HepG2 (cell line): ENCODE measurements at regions not wholly inside any gene's neighbourhood (a gene's known extent, or its start where the extent isn't known, plus 50 kb on each side); places are given as distances from the start of the nearest gene placed in this dataset.

Experiments used
- ATAC-seq: fragments of 200-7000 bp; cut with Tn5 transposase; 3 replicates; pipeline ENCODE4 v1.9.1; 2020; ENCODE audit warnings: mild to moderate bottlenecking, moderate library complexity
- BruUV-seq: library from RNA; stranded (reverse); fragments of 400-500 nt; replicated peaks from 2 replicates; lab custom pipeline; 2021; lab: Mats Ljungman, UMichigan
- CTCF ChIA-PET: fragments of 300-600 bp; formaldehyde crosslinking; extraction: SDS; loops from one replicate; lab custom pipeline; 2021; ENCODE audit warnings: low total read pairs, inconsistent platforms, low intra/inter-chr PET ratio; lab: Yijun Ruan, JAX
- POLR2A ChIA-PET: fragments of 350-600 bp; sonication (Branson Sonifier 250); formaldehyde crosslinking; loops from one replicate; lab custom pipeline; 2020; ENCODE audit warnings: antibody characterized with exemption, inconsistent platforms; lab: Yijun Ruan, JAX
- DNase-seq: peaks from one replicate; pipeline ENCODE4 v3.0.0-alpha.2; 2015; ENCODE audit warnings: low spot score
- FAIRE-seq: peaks from 3 replicates; lab custom pipeline; 2011; peaks lifted over from hg19 to GRCh38; lab: Jason Lieb, UNC
- H2AFZ ChIP-seq: one replicate; pipeline ENCODE4 v1.6.1; 2011; ENCODE audit warnings: low read length, inconsistent platforms
- H3K27ac ChIP-seq: fragments of 300-600 bp; 3 replicates; pipeline ENCODE4 v1.8.0; 2011; ENCODE audit warnings: mixed run types, mild to moderate bottlenecking, mixed read lengths, low read length, inconsistent platforms; ENCODE audit not compliant: insufficient read depth; ENCODE audit errors: extremely low read length
- H3K27me3 ChIP-seq, 2 experiments: fragments of 200-600 bp in 1 of 2; 2 replicates in 1 of 2; 3 replicates in 1 of 2; pipeline versions ENCODE4 v1.6.0 to v1.8.0; 2011; ENCODE audit warnings: low read length in 2 of 2, mild to moderate bottlenecking in 2 of 2, moderate library complexity in 2 of 2, inconsistent platforms in 1 of 2; ENCODE audit not compliant: insufficient read depth in 2 of 2, control insufficient read depth in 1 of 2
- H3K36me3 ChIP-seq, 2 experiments: fragments of 200-600 bp in 1 of 2; replicated peaks in 1 of 2; 2 replicates in 1 of 2; 3 replicates in 1 of 2; pipeline versions ENCODE4 v1.5.1 to v1.8.0; 2011; ENCODE audit warnings: low read length in 2 of 2, inconsistent platforms in 1 of 2; ENCODE audit not compliant: insufficient read depth in 2 of 2, control insufficient read depth in 1 of 2
- H3K4me1 ChIP-seq: 2 replicates; pipeline ENCODE4 v1.5.1; 2012; ENCODE audit warnings: low read length, inconsistent platforms; ENCODE audit not compliant: insufficient read depth
- H3K4me2 ChIP-seq: 2 replicates; pipeline ENCODE4 v1.6.0; 2011; ENCODE audit warnings: low read depth, low read length, inconsistent platforms
- H3K4me3 ChIP-seq, 3 experiments: fragments of 200-600 bp in 1 of 3; sonication (generic), shearing (Covaris generic) in 1 of 3; replicated peaks in 1 of 3; 2 replicates each; pipeline ENCODE4 v1.5.1; 2011 to 2016; ENCODE audit warnings: low read length in 3 of 3, inconsistent platforms in 2 of 3, low read depth in 2 of 3, mild to moderate bottlenecking in 2 of 3, control low read depth in 1 of 3, mixed read lengths in 1 of 3; ENCODE audit not compliant: insufficient read depth in 1 of 3
- H3K79me2 ChIP-seq: one replicate; pipeline ENCODE4 v1.6.1; 2011; ENCODE audit warnings: low read length, inconsistent platforms; ENCODE audit not compliant: insufficient read depth
- H3K9ac ChIP-seq: 2 replicates; pipeline ENCODE4 v1.6.0; 2011; ENCODE audit warnings: mild to moderate bottlenecking, low read depth, low read length, inconsistent platforms; ENCODE audit not compliant: insufficient read depth
- H3K9me3 ChIP-seq: 2 replicates; pipeline ENCODE4 v1.5.1; 2012; ENCODE audit warnings: mild to moderate bottlenecking, low read length
- H4K20me1 ChIP-seq: 2 replicates; pipeline ENCODE4 v1.6.0; 2011; ENCODE audit warnings: inconsistent platforms, mild to moderate bottlenecking, low read length, moderate library complexity; ENCODE audit not compliant: insufficient read depth
- CBX5 ChIP-seq: sonication (generic); formaldehyde crosslinking; IDR thresholded peaks from 2 replicates; pipeline ENCODE4 v1.4.0; 2020; ENCODE audit warnings: missing genetic modification reagents, borderline replicate concordance
- CCDC6 ChIP-seq: sonication (generic); formaldehyde crosslinking; IDR thresholded peaks from 2 replicates; pipeline ENCODE4 v1.8.1; 2022; ENCODE audit warnings: mild to moderate bottlenecking, missing genetic modification reagents, moderate library complexity
- DNMT3B ChIP-seq: conservative IDR thresholded peaks from 2 replicates; pipeline ENCODE4 v1.6.1; 2016; ENCODE audit warnings: missing biosample characterization, control low read depth
- ELF1 ChIP-seq: sonication (generic); formaldehyde crosslinking; IDR thresholded peaks from 2 replicates; pipeline ENCODE4 v1.4.0; 2020; ENCODE audit warnings: missing genetic modification reagents
- FOXM1 ChIP-seq: sonication (generic); formaldehyde crosslinking; IDR thresholded peaks from 2 replicates; pipeline ENCODE4 v1.5.0; 2020; ENCODE audit warnings: missing genetic modification reagents
- GATAD2A ChIP-seq: IDR thresholded peaks from 2 replicates; pipeline ENCODE4 v1.6.1; 2016
- MBD4 ChIP-seq: IDR thresholded peaks from 2 replicates; pipeline ENCODE4 v1.6.1; 2012; ENCODE audit warnings: low read length, inconsistent platforms, borderline replicate concordance
- MIXL1 ChIP-seq: IDR thresholded peaks from 2 replicates; pipeline ENCODE4 v1.6.1; 2016
- PHF21A ChIP-seq: sonication (generic); formaldehyde crosslinking; IDR thresholded peaks from 2 replicates; pipeline ENCODE4 v1.5.0; 2020; ENCODE audit warnings: mild to moderate bottlenecking, missing genetic modification reagents
- POLR2AphosphoS5 ChIP-seq: IDR thresholded peaks from 2 replicates; pipeline ENCODE4 v1.6.1; 2012; ENCODE audit warnings: low read depth, low read length
- SUZ12 ChIP-seq: fragments of 150-350 bp; IDR thresholded peaks from 2 replicates; pipeline ENCODE4 v1.6.1; 2014; ENCODE audit warnings: low read depth, low read length
- TCF7L2 ChIP-seq: IDR thresholded peaks from 2 replicates; pipeline ENCODE4 v1.6.1; 2011; ENCODE audit warnings: mild to moderate bottlenecking, low read depth, low read length, moderate library complexity
- ZBTB7A ChIP-seq: sonication (generic); formaldehyde crosslinking; IDR thresholded peaks from 2 replicates; pipeline ENCODE4 v1.8.0; 2022; ENCODE audit warnings: mild to moderate bottlenecking, missing genetic modification reagents
- ZFP41 ChIP-seq: sonication (generic); formaldehyde crosslinking; IDR thresholded peaks from 2 replicates; pipeline ENCODE4 v1.4.0; 2020; ENCODE audit warnings: mild to moderate bottlenecking, missing genetic modification reagents, borderline replicate concordance
- ZNF570 ChIP-seq: sonication (generic); formaldehyde crosslinking; IDR thresholded peaks from 2 replicates; pipeline ENCODE4 v1.4.0; 2020; ENCODE audit warnings: mild to moderate bottlenecking, missing genetic modification reagents, borderline replicate concordance
- ZNF709 ChIP-seq: sonication (generic); formaldehyde crosslinking; IDR thresholded peaks from 2 replicates; pipeline ENCODE4 v1.5.0; 2020; ENCODE audit warnings: mild to moderate bottlenecking, missing genetic modification reagents
- ZNF768 ChIP-seq: sonication (generic); formaldehyde crosslinking; IDR thresholded peaks from 2 replicates; pipeline ENCODE4 v1.4.0; 2020; ENCODE audit warnings: missing genetic modification reagents
- WGBS: methylation state at CpG from one replicate; pipeline ENCODE4 v1.1.6; 2017; ENCODE audit warnings: low lambda C conversion rate; 5-methylcytosine and 5-hydroxymethylcytosine counted together
- in situ Hi-C: cut with HindIII; loops from 2 replicates; pipeline ENCODE4 v1.10.0; 2017; ENCODE audit warnings: low pct_unique_long_range_greater_than_20kb; ENCODE audit not compliant: extremely low pct_ligation_motif_present
- intact Hi-C: fragments of 100-400 bp; cut with micrococcal nuclease; formaldehyde crosslinking; loops from one replicate; pipeline ENCODE4 v1.10.0; 2022; ENCODE audit not compliant: unreplicated experiment
- TF ChIP-seq, protein P1 (sequence below): sonication (generic); formaldehyde crosslinking; IDR thresholded peaks from 2 replicates; pipeline ENCODE4 v1.8.0; 2022; ENCODE audit warnings: mild to moderate bottlenecking, missing genetic modification reagents, moderate library complexity
- TF ChIP-seq, protein P2 (sequence below): sonication (generic); formaldehyde crosslinking; IDR thresholded peaks from 2 replicates; pipeline ENCODE4 v1.4.0; 2020; ENCODE audit warnings: missing genetic modification reagents, low read depth, mild to moderate bottlenecking, borderline replicate concordance
- TF ChIP-seq, protein P3 (sequence below): sonication (generic); formaldehyde crosslinking; IDR thresholded peaks from 2 replicates; pipeline ENCODE4 v1.8.0; 2022; ENCODE audit warnings: missing genetic modification reagents, mild to moderate bottlenecking, borderline replicate concordance

- Histone ChIP-seq H3K36me3 (no peaks in the 10 kb centered on the region), H3K79me2 (no peaks in the 10 kb centered on the region), H2AFZ (no peak overlapping the region), H3K4me1 (no peaks in the 10 kb centered on the region), H3K27ac (no peak overlapping the region), H3K9me3 (peaks cover 19% of the 10 kb centered on the region), H3K4me3 (no peak overlapping the region), H3K27me3 (no peaks in the 10 kb centered on the region), H4K20me1 (no peaks in the 10 kb centered on the region), H3K4me2 (no peak overlapping the region), H3K9ac (no peak overlapping the region)
- DNase-seq = no peak
- ChIA-PET CTCF (no interaction called here), POLR2A (no interaction called here)
- no peak for FAIRE-seq
- ATAC-seq = no peak
- BruUV-seq = no TSS peak
- intact Hi-C loops (no loop called here), in situ Hi-C loops (no loop called here)
- TF ChIP-seq ZFP41 (CRISPR knock-in tag) (no peak), FOXM1 (no peak), ZBTB7A (no peak), CCDC6 (CRISPR knock-in tag) (no peak), ELF1 (no peak), CBX5 (CRISPR knock-in tag) (no peak), PHF21A (CRISPR knock-in tag) (no peak), POLR2AphosphoS5 (no peak), SUZ12 (no peak), MBD4 (no peak), MIXL1 (CRISPR knock-in tag) (no peak), DNMT3B (no peak), TCF7L2 (no peak), ZNF768 (CRISPR knock-in tag) (no peak), ZNF570 (no peak), GATAD2A (CRISPR knock-in tag) (no peak), ZNF709 (CRISPR knock-in tag) (no peak)
- TF ChIP-seq, protein P1, sequence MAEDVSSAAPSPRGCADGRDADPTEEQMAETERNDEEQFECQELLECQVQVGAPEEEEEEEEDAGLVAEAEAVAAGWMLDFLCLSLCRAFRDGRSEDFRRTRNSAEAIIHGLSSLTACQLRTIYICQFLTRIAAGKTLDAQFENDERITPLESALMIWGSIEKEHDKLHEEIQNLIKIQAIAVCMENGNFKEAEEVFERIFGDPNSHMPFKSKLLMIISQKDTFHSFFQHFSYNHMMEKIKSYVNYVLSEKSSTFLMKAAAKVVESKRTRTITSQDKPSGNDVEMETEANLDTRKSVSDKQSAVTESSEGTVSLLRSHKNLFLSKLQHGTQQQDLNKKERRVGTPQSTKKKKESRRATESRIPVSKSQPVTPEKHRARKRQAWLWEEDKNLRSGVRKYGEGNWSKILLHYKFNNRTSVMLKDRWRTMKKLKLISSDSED = no peak
- TF ChIP-seq, protein P2, sequence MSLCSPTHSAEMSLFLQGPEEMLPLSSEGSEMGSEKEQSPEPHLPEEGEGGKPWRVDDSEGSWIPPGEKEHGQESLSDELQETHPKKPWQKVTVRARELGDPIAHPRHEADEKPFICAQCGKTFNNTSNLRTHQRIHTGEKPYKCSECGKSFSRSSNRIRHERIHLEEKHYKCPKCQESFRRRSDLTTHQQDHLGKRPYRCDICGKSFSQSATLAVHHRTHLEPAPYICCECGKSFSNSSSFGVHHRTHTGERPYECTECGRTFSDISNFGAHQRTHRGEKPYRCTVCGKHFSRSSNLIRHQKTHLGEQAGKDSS (CRISPR knock-in tag) = no peak
- TF ChIP-seq, protein P3, sequence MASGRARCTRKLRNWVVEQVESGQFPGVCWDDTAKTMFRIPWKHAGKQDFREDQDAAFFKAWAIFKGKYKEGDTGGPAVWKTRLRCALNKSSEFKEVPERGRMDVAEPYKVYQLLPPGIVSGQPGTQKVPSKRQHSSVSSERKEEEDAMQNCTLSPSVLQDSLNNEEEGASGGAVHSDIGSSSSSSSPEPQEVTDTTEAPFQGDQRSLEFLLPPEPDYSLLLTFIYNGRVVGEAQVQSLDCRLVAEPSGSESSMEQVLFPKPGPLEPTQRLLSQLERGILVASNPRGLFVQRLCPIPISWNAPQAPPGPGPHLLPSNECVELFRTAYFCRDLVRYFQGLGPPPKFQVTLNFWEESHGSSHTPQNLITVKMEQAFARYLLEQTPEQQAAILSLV (CRISPR knock-in tag) = no peak
- 0% methylated on average over 2 of the region's 2 CpGs for WGBS
Observed at GRCh38 chr14:90472632-90473031, 75.8 kb downstream of the CALM1 start.
